DND-41 (cell line): ENCODE measurements at regions not wholly inside any gene's neighbourhood (a gene's known extent, or its start where the extent isn't known, plus 50 kb on each side); places are given as distances from the start of the nearest gene placed in this dataset.

ENCODE experiments used
- ATAC-seq: fragments of 200-7000 bp; cut with Tn5 transposase; 3 replicates; pipeline ENCODE4 v1.9.1; 2021; ENCODE audit warnings: low read depth; ENCODE audit not compliant: insufficient read depth
- DNase-seq: peaks from one replicate; pipeline ENCODE4 v3.0.0-alpha.2; 2020
- H2AFZ ChIP-seq: 2 replicates; pipeline ENCODE4 v1.6.0; 2012; ENCODE audit warnings: low read depth, low read length
- H3K27ac ChIP-seq: 2 replicates; pipeline ENCODE4 v1.5.1; 2012; ENCODE audit warnings: low read length, inconsistent platforms
- H3K27me3 ChIP-seq: fragments of 200-600 bp; sonication (generic); 2 replicates; pipeline ENCODE4 v1.6.0; 2012; ENCODE audit warnings: low read length, mild to moderate bottlenecking, inconsistent platforms; ENCODE audit not compliant: insufficient read depth, poor library complexity
- H3K36me3 ChIP-seq: 2 replicates; pipeline ENCODE4 v1.5.1; 2012; ENCODE audit warnings: low read length, inconsistent platforms; ENCODE audit not compliant: insufficient read depth
- H3K4me1 ChIP-seq: 2 replicates; pipeline ENCODE4 v1.5.1; 2012; ENCODE audit warnings: mild to moderate bottlenecking, low read length; ENCODE audit not compliant: insufficient read depth
- H3K4me2 ChIP-seq: 2 replicates; pipeline ENCODE4 v1.6.0; 2012; ENCODE audit warnings: mild to moderate bottlenecking, moderate library complexity, low read length, inconsistent platforms; ENCODE audit not compliant: insufficient read depth
- H3K4me3 ChIP-seq, 2 experiments: fragments of 200-600 bp in 1 of 2; shearing (Covaris generic) in 1 of 2; 2 replicates each; pipeline ENCODE4 v1.5.1; 2012 to 2016; ENCODE audit warnings: inconsistent platforms in 2 of 2, low read length in 2 of 2, mild to moderate bottlenecking in 2 of 2, low read depth in 1 of 2, moderate library complexity in 1 of 2
- H3K79me2 ChIP-seq: 2 replicates; pipeline ENCODE4 v1.6.0; 2012; ENCODE audit warnings: low read length, inconsistent platforms; ENCODE audit not compliant: insufficient read depth
- H3K9ac ChIP-seq: 2 replicates; pipeline ENCODE4 v1.6.0; 2012; ENCODE audit warnings: low read depth, mild to moderate bottlenecking, inconsistent platforms, low read length, moderate library complexity
- H3K9me3 ChIP-seq: 2 replicates; pipeline ENCODE4 v1.5.1; 2012; ENCODE audit warnings: low read length, moderate library complexity, mild to moderate bottlenecking, inconsistent platforms; ENCODE audit not compliant: insufficient read depth, severe bottlenecking
- H4K20me1 ChIP-seq: 2 replicates; pipeline ENCODE4 v1.6.0; 2012; ENCODE audit warnings: low read length; ENCODE audit not compliant: insufficient read depth
- CTCF ChIP-seq: IDR thresholded peaks from 2 replicates; pipeline ENCODE4 v1.5.1; 2012; ENCODE audit warnings: borderline replicate concordance, low read length, moderate library complexity, mild to moderate bottlenecking; ENCODE audit not compliant: poor library complexity, severe bottlenecking; ENCODE audit errors: extremely low read depth
- EZH2 ChIP-seq: IDR thresholded peaks from 3 replicates; pipeline ENCODE4 v1.6.1; 2012; ENCODE audit warnings: borderline replicate concordance, low read depth, mild to moderate bottlenecking, moderate library complexity, low read length, inconsistent platforms; ENCODE audit not compliant: severe bottlenecking

- DNase-seq (no peak), ATAC-seq (no peak)
- peaks cover 3% of the 10 kb centered on the region for H3K27me3 ChIP-seq
- H3K9ac ChIP-seq, result no peak overlapping the region
- no peaks in the 10 kb centered on the region for H3K4me1 ChIP-seq
- H3K27ac ChIP-seq, result no peak overlapping the region
- no peak overlapping the region for H3K4me3 ChIP-seq
- TF ChIP-seq EZH2 (no peak), CTCF (no peak)
- no peak overlapping the region for H2AFZ ChIP-seq
- no peaks in the 10 kb centered on the region for H4K20me1 ChIP-seq
- no peaks in the 10 kb centered on the region for H3K9me3 ChIP-seq
- H3K79me2 ChIP-seq, result no peaks in the 10 kb centered on the region
- H3K4me2 ChIP-seq, result no peak overlapping the region
- no peaks in the 10 kb centered on the region for H3K36me3 ChIP-seq
These were observed 243.7 kb upstream of the PRKCQ start for GRCh38 chr10:6823770-6824169.

GRCh38 chr10:6819301-6819700, 239.2 kb upstream of the PRKCQ start:
- Histone ChIP-seq H3K36me3 (no peaks in the 10 kb centered on the region), H3K27ac (no peak overlapping the region), H3K4me3 (no peak overlapping the region), H3K9me3 (no peaks in the 10 kb centered on the region), H2AFZ (no peak overlapping the region), H3K4me2 (no peak overlapping the region), H4K20me1 (no peaks in the 10 kb centered on the region), H3K4me1 (no peaks in the 10 kb centered on the region), H3K79me2 (no peaks in the 10 kb centered on the region), H3K9ac (no peak overlapping the region), H3K27me3 (peaks cover 11% of the 10 kb centered on the region)
- ATAC-seq (no peak), DNase-seq (no peak)
- no peak for TF ChIP-seq CTCF
- TF ChIP-seq EZH2, result no peak

- H3K27ac ChIP-seq, result no peak overlapping the region
- H3K79me2 ChIP-seq, result no peaks in the 10 kb centered on the region
- H4K20me1 ChIP-seq, result no peaks in the 10 kb centered on the region
- TF ChIP-seq CTCF, result no peak
- TF ChIP-seq EZH2, result no peak
- DNase-seq (no peak), ATAC-seq (no peak)
- H2AFZ ChIP-seq, result no peak overlapping the region
- H3K9me3 ChIP-seq, result no peaks in the 10 kb centered on the region
- no peaks in the 10 kb centered on the region for H3K36me3 ChIP-seq
- H3K4me1 ChIP-seq, result no peaks in the 10 kb centered on the region
- H3K4me3 ChIP-seq, result no peak overlapping the region
- no peak overlapping the region for H3K9ac ChIP-seq
- no peak overlapping the region for H3K4me2 ChIP-seq
- H3K27me3 ChIP-seq, result peaks cover 11% of the 10 kb centered on the region
These were observed 237.7 kb upstream of the PRKCQ start for GRCh38 chr10:6817770-6818169.

- Histone ChIP-seq H3K27me3 (peaks cover 11% of the 10 kb centered on the region), H4K20me1 (no peaks in the 10 kb centered on the region), H3K79me2 (no peaks in the 10 kb centered on the region), H3K9me3 (no peaks in the 10 kb centered on the region), H3K9ac (no peak overlapping the region), H3K27ac (no peak overlapping the region), H3K36me3 (no peaks in the 10 kb centered on the region), H3K4me3 (no peak overlapping the region), H2AFZ (no peak overlapping the region), H3K4me2 (no peak overlapping the region), H3K4me1 (no peaks in the 10 kb centered on the region)
- ATAC-seq, result no peak
- TF ChIP-seq CTCF, result no peak
- TF ChIP-seq EZH2, result no peak
- DNase-seq, result no peak
These were observed 235.3 kb upstream of the PRKCQ start for GRCh38 chr10:6815346-6815745.
